ENCODE measurements at regions not wholly inside any gene's neighbourhood (a gene's known extent, or its start where the extent isn't known, plus 50 kb on each side); places are given as distances from the start of the nearest gene placed in this dataset.
"Not testable (repeated sequence)": the region's sequence is repeated elsewhere in the genome, so short reads cannot be mapped to it uniquely, and the experiment has no call there.

DNA sequence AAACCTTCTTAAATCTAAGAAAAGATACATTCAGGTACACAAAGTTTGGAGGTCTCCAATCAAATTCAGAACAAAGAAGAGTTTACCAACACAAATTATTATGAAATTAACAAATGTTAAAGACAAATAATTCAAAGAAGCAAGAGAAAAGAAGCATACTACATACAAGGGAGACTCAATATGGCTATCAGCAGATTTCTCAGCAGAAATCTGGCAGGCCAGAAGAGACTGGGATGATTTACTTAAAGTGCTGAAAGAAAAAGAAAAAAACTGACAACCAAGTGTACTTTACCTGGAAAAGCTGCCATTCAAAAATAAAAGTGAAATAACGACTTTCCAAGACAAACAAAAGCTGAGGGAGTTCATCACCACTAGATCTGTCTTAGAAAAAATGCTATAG is 64.4 kb upstream of the HTR2C start:
- Histone ChIP-seq H2AK5ac (ENCODE audit: low read length, severe bottlenecking) (no peak overlapping the region), H3K9ac (ENCODE audit: low read length) (no peak overlapping the region), H2BK120ac (ENCODE audit: low read depth, low read length) (no peak overlapping the region), H3K4me2 (ENCODE audit: low read length, poor library complexity, severe bottlenecking) (no peak overlapping the region), H4K91ac (ENCODE audit: low read length) (no peak overlapping the region), H3K79me1 (replicated peaks; ENCODE audit: low read length, poor library complexity, severe bottlenecking) (no peaks in the 10 kb centered on the region), H3K4me3 (ENCODE audit: insufficient read depth in 1 of 2, low read depth in 1 of 2, low read length in 2 of 2) (no peak overlapping the region), H4K8ac (ENCODE audit: low read length) (no peak overlapping the region), H3K14ac (ENCODE audit: low read length in 2 of 2) (no peak overlapping the region), H2AFZ (ENCODE audit: low read depth, low read length) (no peak overlapping the region), H2BK12ac (ENCODE audit: low read length in 2 of 2) (no peak overlapping the region), H3K4ac (ENCODE audit: low read depth in 1 of 2, low read length in 2 of 2) (no peak overlapping the region), H3K36me3 (ENCODE audit: control insufficient read depth in 1 of 2, insufficient read depth in 2 of 2, low read depth in 1 of 2, low read length in 2 of 2) (no peaks in the 10 kb centered on the region), H3K27me3 (ENCODE audit: control insufficient read depth in 1 of 2, insufficient read depth in 1 of 2, low read length in 2 of 2) (peaks cover 0 to 4% of the 10 kb centered on the region in 2 experiments), H3K9me3 (ENCODE audit: control insufficient read depth, low read length) (peaks cover 28% of the 10 kb centered on the region), H3K4me1 (ENCODE audit: control insufficient read depth, insufficient read depth, low read depth, low read length) (no peaks in the 10 kb centered on the region), H2BK5ac (ENCODE audit: low read depth, low read length, poor library complexity, severe bottlenecking) (no peak overlapping the region), H3K27ac (ENCODE audit: low read length, poor library complexity, severe bottlenecking) (no peak overlapping the region), H3K18ac (ENCODE audit: low read depth in 1 of 2, low read length in 2 of 2) (no peak overlapping the region), H3K23ac (ENCODE audit: low read length in 2 of 2) (no peak overlapping the region), H2BK15ac (ENCODE audit: low read depth, poor library complexity, severe bottlenecking) (no peak overlapping the region)
- no CpG with 5 or more reads among the region's 1 CpG for WGBS
- DNase-seq: no peak

- not testable (repeated sequence) for H3K27me3 ChIP-seq (ENCODE audit: control insufficient read depth in 1 of 2, insufficient read depth in 1 of 2, low read length in 2 of 2); DNase-seq; H3K14ac ChIP-seq (ENCODE audit: low read length in 2 of 2); H2AFZ ChIP-seq (ENCODE audit: low read depth, low read length); H2BK15ac ChIP-seq (ENCODE audit: low read depth, poor library complexity, severe bottlenecking); H3K4me3 ChIP-seq (ENCODE audit: insufficient read depth in 1 of 2, low read depth in 1 of 2, low read length in 2 of 2); H2BK5ac ChIP-seq (ENCODE audit: low read depth, low read length, poor library complexity, severe bottlenecking); H2BK120ac ChIP-seq (ENCODE audit: low read depth, low read length); H2AK5ac ChIP-seq (ENCODE audit: low read length, severe bottlenecking); H3K4ac ChIP-seq (ENCODE audit: low read depth in 1 of 2, low read length in 2 of 2); H4K91ac ChIP-seq (ENCODE audit: low read length); H3K18ac ChIP-seq (ENCODE audit: low read depth in 1 of 2, low read length in 2 of 2); H3K27ac ChIP-seq (ENCODE audit: low read length, poor library complexity, severe bottlenecking); H3K79me1 ChIP-seq (replicated peaks; ENCODE audit: low read length, poor library complexity, severe bottlenecking); H4K8ac ChIP-seq (ENCODE audit: low read length); H2BK12ac ChIP-seq (ENCODE audit: low read length in 2 of 2); H3K36me3 ChIP-seq (ENCODE audit: control insufficient read depth in 1 of 2, insufficient read depth in 2 of 2, low read depth in 1 of 2, low read length in 2 of 2); H3K9ac ChIP-seq (ENCODE audit: low read length); H3K4me1 ChIP-seq (ENCODE audit: control insufficient read depth, insufficient read depth, low read depth, low read length); H3K23ac ChIP-seq (ENCODE audit: low read length in 2 of 2); H3K4me2 ChIP-seq (ENCODE audit: low read length, poor library complexity, severe bottlenecking)
- H3K9me3 ChIP-seq (ENCODE audit: control insufficient read depth, low read length): peaks cover 28% of the 10 kb centered on the region
- no CpG with 5 or more reads among the region's 2 CpGs for WGBS
Measured at GRCh38 chrX:114520701-114521100, 63.2 kb upstream of the HTR2C start.

DNA sequence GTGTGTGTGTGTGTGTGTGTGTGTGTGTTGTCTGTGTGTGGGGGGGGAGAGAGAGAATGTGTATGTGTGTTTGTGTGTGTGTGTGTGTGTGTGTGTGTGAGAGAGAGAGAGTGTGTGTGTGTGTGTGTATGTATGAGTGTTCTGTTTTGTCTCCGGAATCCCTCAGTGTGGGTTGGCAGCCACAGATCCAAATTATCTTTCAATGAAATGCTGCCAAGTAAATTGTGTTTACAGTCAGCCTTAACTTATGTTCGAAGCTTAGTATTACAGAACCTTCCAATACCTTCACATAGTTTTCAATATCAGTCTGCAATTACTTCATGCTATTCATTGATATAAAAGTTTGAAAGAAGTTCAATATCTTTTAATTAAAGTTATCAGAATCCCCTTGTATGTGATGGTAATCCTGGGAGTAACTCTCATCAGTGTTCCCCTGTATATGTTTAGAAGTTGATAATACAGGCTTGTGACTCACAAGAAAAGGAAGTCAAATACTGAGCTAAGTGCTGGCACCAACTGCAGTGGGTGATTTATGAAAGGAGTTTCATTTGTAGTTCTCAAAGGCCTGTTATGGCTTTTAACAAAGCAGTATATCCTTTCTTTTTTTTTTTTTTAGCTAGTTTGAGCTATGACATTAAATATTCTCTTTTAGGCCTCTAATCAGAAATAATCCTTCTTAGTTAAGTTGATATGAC is 51.6 kb upstream of the HTR2C start:
- no peak overlapping the region for H2BK12ac ChIP-seq (ENCODE audit: low read length in 2 of 2)
- no peak overlapping the region for H4K8ac ChIP-seq (ENCODE audit: low read length)
- no peak overlapping the region for H2AFZ ChIP-seq (ENCODE audit: low read depth, low read length)
- no peak overlapping the region for H3K27ac ChIP-seq (ENCODE audit: low read length, poor library complexity, severe bottlenecking)
- H3K9me3 ChIP-seq (ENCODE audit: control insufficient read depth, low read length): no peaks in the 10 kb centered on the region
- H3K23ac ChIP-seq (ENCODE audit: low read length in 2 of 2): no peak overlapping the region
- no peaks in the 10 kb centered on the region for H3K36me3 ChIP-seq (ENCODE audit: control insufficient read depth in 1 of 2, insufficient read depth in 2 of 2, low read depth in 1 of 2, low read length in 2 of 2)
- no peaks in the 10 kb centered on the region for H3K27me3 ChIP-seq (ENCODE audit: control insufficient read depth in 1 of 2, insufficient read depth in 1 of 2, low read length in 2 of 2)
- no peaks in the 10 kb centered on the region for H3K79me1 ChIP-seq (replicated peaks; ENCODE audit: low read length, poor library complexity, severe bottlenecking)
- H2BK5ac ChIP-seq (ENCODE audit: low read depth, low read length, poor library complexity, severe bottlenecking): no peak overlapping the region
- no peak overlapping the region for H3K4me3 ChIP-seq (ENCODE audit: insufficient read depth in 1 of 2, low read depth in 1 of 2, low read length in 2 of 2)
- H3K18ac ChIP-seq (ENCODE audit: low read depth in 1 of 2, low read length in 2 of 2): no peak overlapping the region
- H3K4me1 ChIP-seq (ENCODE audit: control insufficient read depth, insufficient read depth, low read depth, low read length): no peaks in the 10 kb centered on the region
- H2AK5ac ChIP-seq (ENCODE audit: low read length, severe bottlenecking): no peak overlapping the region
- H2BK15ac ChIP-seq (ENCODE audit: low read depth, poor library complexity, severe bottlenecking): no peak overlapping the region
- no peak overlapping the region for H4K91ac ChIP-seq (ENCODE audit: low read length)
- H3K4me2 ChIP-seq (ENCODE audit: low read length, poor library complexity, severe bottlenecking): no peak overlapping the region
- no peak overlapping the region for H3K14ac ChIP-seq (ENCODE audit: low read length in 2 of 2)
- no CpG with 5 or more reads among the region's 2 CpGs for WGBS
- H3K9ac ChIP-seq (ENCODE audit: low read length): no peak overlapping the region
- no peak overlapping the region for H2BK120ac ChIP-seq (ENCODE audit: low read depth, low read length)
- DNase-seq: peak; percentile 74
- no peak overlapping the region for H3K4ac ChIP-seq (ENCODE audit: low read depth in 1 of 2, low read length in 2 of 2)
